ENCODE measurements at regions not wholly inside any gene's neighbourhood (a gene's known extent, or its start where the extent isn't known, plus 50 kb on each side); places are given as distances from the start of the nearest gene placed in this dataset.

DNA sequence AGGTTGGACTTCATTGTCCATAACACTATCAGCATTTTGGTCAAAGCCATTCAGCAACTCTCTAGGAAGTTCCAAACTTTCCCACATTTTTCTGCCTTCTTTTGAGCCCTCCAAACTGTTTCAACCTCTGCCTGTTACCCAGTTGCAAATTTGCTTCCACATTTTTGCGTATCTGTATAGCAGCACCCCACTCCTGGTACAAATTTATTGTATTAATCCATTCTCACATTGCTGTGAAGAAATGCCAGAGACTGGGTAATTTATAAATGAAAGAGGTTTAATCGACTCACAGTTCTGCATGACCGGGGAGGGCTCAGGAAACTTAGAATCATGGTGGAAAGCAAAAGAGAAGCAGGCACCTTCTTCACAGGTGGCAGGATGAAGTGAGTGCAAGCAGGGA lies 198.8 kb downstream of the MTERF1 start:
- H3K9me3 ChIP-seq (ENCODE audit: control insufficient read depth, insufficient read depth, low read length) = peaks cover 3% of the 10 kb centered on the region; the same call in 1 of the 2 replicates
- CTCF ChIA-PET = no interaction called here
- H3K4me3 ChIP-seq (ENCODE audit: low read depth, low read length) = no peak overlapping the region
- no peak overlapping the region for H3K27ac ChIP-seq (ENCODE audit: low read depth, low read length)
- DNase-seq (ENCODE audit: low read depth, low spot score) = no peak
- H3K27me3 ChIP-seq (ENCODE audit: control insufficient read depth, insufficient read depth, low read length) = no peaks in the 10 kb centered on the region
- POLR2A ChIA-PET = no interaction called here
- TF ChIP-seq CTCF (IDR thresholded peaks at IDR 0.05; ENCODE audit: low read depth, low read length) = no peak

DNA sequence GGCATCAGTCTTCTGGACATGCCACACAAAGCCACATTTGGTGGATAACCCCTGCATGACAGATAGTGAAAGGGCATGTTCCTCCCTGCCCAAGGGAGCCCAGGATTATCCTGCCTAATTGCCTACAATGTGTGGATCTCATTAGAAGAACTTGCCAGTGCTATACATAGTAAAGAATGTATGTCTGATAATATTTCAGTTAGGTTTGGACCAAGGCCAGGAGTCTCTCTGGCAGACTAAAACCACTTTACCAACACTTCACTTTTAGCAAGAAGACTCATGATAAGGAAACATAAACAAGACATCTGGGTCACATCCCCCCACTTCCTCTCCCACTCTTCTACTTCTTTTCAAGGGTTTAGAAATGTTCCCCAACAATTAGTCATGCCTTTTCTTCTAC lies 196.7 kb downstream of the MTERF1 start:
- DNase-seq (ENCODE audit: low read depth, low spot score) = no peak
- Histone ChIP-seq H3K9me3 (ENCODE audit: control insufficient read depth, insufficient read depth, low read length) (peaks cover 3% of the 10 kb centered on the region; the same call in 1 of the 2 replicates), H3K4me3 (ENCODE audit: low read depth, low read length) (no peak overlapping the region), H3K27me3 (ENCODE audit: control insufficient read depth, insufficient read depth, low read length) (no peaks in the 10 kb centered on the region), H3K27ac (ENCODE audit: low read depth, low read length) (no peak overlapping the region)
- TF ChIP-seq CTCF (IDR thresholded peaks at IDR 0.05; ENCODE audit: low read depth, low read length) = no peak
- POLR2A ChIA-PET = no interaction called here
- CTCF ChIA-PET = no interaction called here

GRCh38 chr7:91685544-91685943 lies 195.0 kb downstream of the MTERF1 start:
- ChIA-PET CTCF (no interaction called here), POLR2A (no interaction called here)
- DNase-seq (ENCODE audit: low read depth, low spot score) = no peak
- H3K4me3 ChIP-seq (ENCODE audit: low read depth, low read length) = no peak overlapping the region
- H3K27me3 ChIP-seq (ENCODE audit: control insufficient read depth, insufficient read depth, low read length) = no peaks in the 10 kb centered on the region
- TF ChIP-seq CTCF (IDR thresholded peaks at IDR 0.05; ENCODE audit: low read depth, low read length) = no peak
- H3K9me3 ChIP-seq (ENCODE audit: control insufficient read depth, insufficient read depth, low read length) = peaks cover 3% of the 10 kb centered on the region; the same call in 1 of the 2 replicates
- H3K27ac ChIP-seq (ENCODE audit: low read depth, low read length) = no peak overlapping the region

GRCh38 chr7:91690541-91691070 lies 189.9 kb downstream of the MTERF1 start:
- POLR2A ChIA-PET = no interaction called here
- H3K27ac ChIP-seq (ENCODE audit: low read depth, low read length) = no peak overlapping the region
- H3K4me3 ChIP-seq (ENCODE audit: low read depth, low read length) = no peak overlapping the region
- H3K27me3 ChIP-seq (ENCODE audit: control insufficient read depth, insufficient read depth, low read length) = no peaks in the 10 kb centered on the region
- CTCF ChIA-PET = no interaction called here
- H3K9me3 ChIP-seq (ENCODE audit: control insufficient read depth, insufficient read depth, low read length) = no peaks in the 10 kb centered on the region
- no peak for DNase-seq (ENCODE audit: low read depth, low spot score)
- no peak for TF ChIP-seq CTCF (IDR thresholded peaks at IDR 0.05; ENCODE audit: low read depth, low read length)

DNA sequence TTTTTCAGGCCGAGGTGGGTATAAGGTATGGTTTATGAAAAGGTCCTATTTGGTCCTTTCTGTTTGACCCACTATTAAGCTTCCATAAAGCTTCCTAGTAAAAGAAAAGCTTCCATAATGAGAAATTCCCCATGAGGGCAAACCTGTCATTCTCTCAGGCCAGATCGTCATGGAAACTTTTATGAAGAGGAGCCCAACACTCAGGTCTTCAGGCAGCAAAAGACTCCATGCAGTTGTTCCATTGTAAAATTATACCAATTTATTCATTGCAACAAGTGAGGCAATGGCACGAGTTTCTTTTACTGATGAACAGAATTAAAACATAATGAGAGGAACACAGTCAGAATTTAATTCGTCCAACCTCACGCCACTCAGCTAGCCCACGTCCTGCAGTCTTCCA lies 188.6 kb downstream of the MTERF1 start:
- Histone ChIP-seq H3K27me3 (ENCODE audit: control insufficient read depth, insufficient read depth, low read length) (no peaks in the 10 kb centered on the region), H3K9me3 (ENCODE audit: control insufficient read depth, insufficient read depth, low read length) (no peaks in the 10 kb centered on the region), H3K4me3 (ENCODE audit: low read depth, low read length) (no peak overlapping the region), H3K27ac (ENCODE audit: low read depth, low read length) (no peak overlapping the region)
- CTCF ChIA-PET = no interaction called here
- no peak for DNase-seq (ENCODE audit: low read depth, low spot score)
- TF ChIP-seq CTCF (IDR thresholded peaks at IDR 0.05; ENCODE audit: low read depth, low read length) = no peak
- POLR2A ChIA-PET = no interaction called here

All from AG04450 (cell line).